GM21737 (cell line): ENCODE measurements at regions not wholly inside any gene's neighbourhood (a gene's known extent, or its start where the extent isn't known, plus 50 kb on each side); places are given as distances from the start of the nearest gene placed in this dataset.

Source experiments
- ATAC-seq: cut with Tn5 transposase; IDR thresholded peaks from one replicate; pipeline ENCODE4 v1.9.1; 2021; ENCODE audit warnings: mild to moderate bottlenecking, moderate library complexity; ENCODE audit not compliant: unreplicated experiment

- ATAC-seq: no peak
Observed at GRCh38 chr4:167469436-167469835, 235.1 kb upstream of the SPOCK3 start.

- no peak for ATAC-seq
Observed at GRCh38 chr4:167475951-167476350, 241.7 kb upstream of the SPOCK3 start.

- no peak for ATAC-seq
Observed at GRCh38 chr4:167492007-167492406, 257.7 kb upstream of the SPOCK3 start.

GRCh38 chr4:167509551-167509950, 275.3 kb upstream of the SPOCK3 start:
- ATAC-seq: no peak

GRCh38 chr4:167524091-167524490, 289.8 kb upstream of the SPOCK3 start:
- no peak for ATAC-seq

GRCh38 chr4:167537761-167538160, 303.5 kb upstream of the SPOCK3 start:
- ATAC-seq: no peak

GRCh38 chr4:167541286-167541685, 307.0 kb upstream of the SPOCK3 start:
- no peak for ATAC-seq

GRCh38 chr4:167544391-167544790, 310.1 kb upstream of the SPOCK3 start:
- ATAC-seq: no peak

- no peak for ATAC-seq
Observed at GRCh38 chr4:167550021-167550420, 315.7 kb upstream of the SPOCK3 start.

- no peak for ATAC-seq
Observed at GRCh38 chr4:167555338-167556022, 321.2 kb upstream of the SPOCK3 start.

- ATAC-seq: no peak
Observed at GRCh38 chr4:167578906-167579305, 344.6 kb upstream of the SPOCK3 start.

- no peak for ATAC-seq
Observed at GRCh38 chr4:167581449-167581965, 347.2 kb upstream of the SPOCK3 start.

GRCh38 chr4:167587361-167587760, 353.1 kb upstream of the SPOCK3 start:
- ATAC-seq: no peak

- ATAC-seq: no peak
Observed at GRCh38 chr4:167595898-167596297, 361.6 kb upstream of the SPOCK3 start.

- ATAC-seq: no peak
Observed at GRCh38 chr4:167602157-167602556, 367.9 kb upstream of the SPOCK3 start.

GRCh38 chr4:167606551-167606950, 372.3 kb upstream of the SPOCK3 start:
- no peak for ATAC-seq

- no peak for ATAC-seq
Observed at GRCh38 chr4:167613381-167613780, 379.1 kb upstream of the SPOCK3 start.

- ATAC-seq: no peak
Observed at GRCh38 chr4:167614866-167615265, 380.6 kb upstream of the SPOCK3 start.

GRCh38 chr4:167616476-167616875, 382.2 kb upstream of the SPOCK3 start:
- no peak for ATAC-seq

- peak; percentile 95 for ATAC-seq
Observed at GRCh38 chr4:167622481-167623240, 388.4 kb upstream of the SPOCK3 start.

GRCh38 chr4:167623241-167623572, 388.9 kb upstream of the SPOCK3 start:
- ATAC-seq: no peak

GRCh38 chr4:167629272-167629671, 395.0 kb upstream of the SPOCK3 start:
- no peak for ATAC-seq
